ENCODE measurements at regions not wholly inside any gene's neighbourhood (a gene's known extent, or its start where the extent isn't known, plus 50 kb on each side); places are given as distances from the start of the nearest gene placed in this dataset.

DNA sequence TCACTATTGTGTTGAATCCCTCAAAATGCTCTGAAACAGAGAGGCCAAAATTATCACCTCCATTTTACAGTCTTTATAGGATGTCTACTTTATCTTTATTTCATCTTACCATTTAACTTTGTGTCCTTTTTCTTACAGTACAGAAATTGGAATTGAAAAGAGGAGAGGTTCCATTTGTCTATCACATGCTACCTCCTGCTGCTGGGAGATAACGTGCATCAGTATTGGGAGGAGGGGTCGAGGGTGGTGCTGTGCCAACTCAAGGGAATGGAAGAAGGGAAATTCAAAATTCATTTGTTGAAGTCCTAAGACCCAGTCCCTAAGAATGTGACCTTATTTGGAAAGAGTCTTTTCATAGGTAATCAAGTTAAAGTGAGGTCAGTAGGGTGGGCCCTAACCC lies 85.3 kb downstream of the HHIPL2 start:
- TF ChIP-seq, protein P1, sequence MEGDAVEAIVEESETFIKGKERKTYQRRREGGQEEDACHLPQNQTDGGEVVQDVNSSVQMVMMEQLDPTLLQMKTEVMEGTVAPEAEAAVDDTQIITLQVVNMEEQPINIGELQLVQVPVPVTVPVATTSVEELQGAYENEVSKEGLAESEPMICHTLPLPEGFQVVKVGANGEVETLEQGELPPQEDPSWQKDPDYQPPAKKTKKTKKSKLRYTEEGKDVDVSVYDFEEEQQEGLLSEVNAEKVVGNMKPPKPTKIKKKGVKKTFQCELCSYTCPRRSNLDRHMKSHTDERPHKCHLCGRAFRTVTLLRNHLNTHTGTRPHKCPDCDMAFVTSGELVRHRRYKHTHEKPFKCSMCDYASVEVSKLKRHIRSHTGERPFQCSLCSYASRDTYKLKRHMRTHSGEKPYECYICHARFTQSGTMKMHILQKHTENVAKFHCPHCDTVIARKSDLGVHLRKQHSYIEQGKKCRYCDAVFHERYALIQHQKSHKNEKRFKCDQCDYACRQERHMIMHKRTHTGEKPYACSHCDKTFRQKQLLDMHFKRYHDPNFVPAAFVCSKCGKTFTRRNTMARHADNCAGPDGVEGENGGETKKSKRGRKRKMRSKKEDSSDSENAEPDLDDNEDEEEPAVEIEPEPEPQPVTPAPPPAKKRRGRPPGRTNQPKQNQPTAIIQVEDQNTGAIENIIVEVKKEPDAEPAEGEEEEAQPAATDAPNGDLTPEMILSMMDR (IDR thresholded peaks at IDR 0.05; ENCODE audit: borderline replicate concordance): no peak
- intact Hi-C loops (cut with micrococcal nuclease): no loop called here
- no peak for DNase-seq

DNA sequence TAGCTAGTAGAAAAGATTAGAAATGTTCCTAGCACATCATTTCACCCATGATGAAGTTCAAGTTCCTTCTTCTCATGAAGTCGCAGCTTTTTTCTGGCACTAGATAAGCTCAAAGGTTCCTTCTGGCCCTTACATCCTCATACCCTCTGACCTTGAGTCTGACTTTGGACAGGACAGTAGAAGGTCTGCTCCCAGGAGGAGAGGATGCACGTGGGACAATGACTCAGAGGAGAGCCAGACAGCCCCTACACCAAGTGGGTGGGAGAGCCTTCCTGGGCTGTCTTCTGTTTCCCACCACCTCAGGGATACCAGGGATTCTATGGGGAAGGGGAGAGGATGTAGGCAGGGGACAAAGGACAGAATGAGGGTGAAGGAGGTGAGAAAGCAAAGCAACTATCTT lies 86.0 kb downstream of the HHIPL2 start:
- no peak for DNase-seq
- TF ChIP-seq, protein P1 (IDR thresholded peaks at IDR 0.05; ENCODE audit: borderline replicate concordance): no peak
- H3K27me3 ChIP-seq (ENCODE audit: low read depth): no peaks in the 10 kb centered on the region
- H3K9me3 ChIP-seq (replicated peaks): peaks cover 16% of the 10 kb centered on the region
- H3K4me3 ChIP-seq: no peak overlapping the region
- H3K36me3 ChIP-seq: no peaks in the 10 kb centered on the region
- H3K27ac ChIP-seq (replicated peaks): no peak overlapping the region
- H3K4me1 ChIP-seq: peaks cover 12% of the 10 kb centered on the region
- intact Hi-C loops (cut with micrococcal nuclease): no loop called here

More for the DNA sequence above, 85.3 kb downstream of the HHIPL2 start:
- Histone ChIP-seq H3K4me1 (peaks cover 12% of the 10 kb centered on the region), H3K27ac (replicated peaks) (no peak overlapping the region), H3K9me3 (replicated peaks) (peaks cover 9% of the 10 kb centered on the region), H3K36me3 (no peaks in the 10 kb centered on the region), H3K27me3 (ENCODE audit: low read depth) (no peaks in the 10 kb centered on the region), H3K4me3 (no peak overlapping the region)

DNA sequence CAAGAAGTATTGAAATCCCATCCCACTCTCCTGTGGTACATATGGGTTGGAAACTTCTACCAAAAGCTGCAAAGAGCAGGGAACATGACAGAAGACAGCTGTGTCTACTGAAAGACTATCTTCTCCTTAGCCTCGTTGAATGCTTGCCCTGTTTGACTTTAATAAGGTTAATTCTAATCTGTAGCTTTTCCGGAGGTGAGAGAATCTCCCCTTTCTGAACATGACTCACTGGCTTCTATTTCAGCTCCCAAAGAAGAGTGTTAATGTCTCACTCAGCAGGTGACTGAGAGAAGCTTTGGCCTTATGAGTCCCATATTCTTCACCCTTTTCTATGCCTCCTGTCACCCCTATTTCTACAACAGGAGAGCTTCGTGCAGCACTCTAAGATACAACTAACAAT lies 88.3 kb downstream of the HHIPL2 start:
- no peak overlapping the region for H3K4me3 ChIP-seq
- no peak overlapping the region for H3K27ac ChIP-seq (replicated peaks)
- intact Hi-C loops (cut with micrococcal nuclease): loop anchor here (10.0 kb wide), 2 partner anchors 365 to 985 kb away; no protein-coding TSS in a partner anchor
- TF ChIP-seq, protein P1 (IDR thresholded peaks at IDR 0.05; ENCODE audit: borderline replicate concordance): no peak
- no peaks in the 10 kb centered on the region for H3K27me3 ChIP-seq (ENCODE audit: low read depth)
- peaks cover 12% of the 10 kb centered on the region for H3K4me1 ChIP-seq
- DNase-seq: no peak
- peaks cover 17% of the 10 kb centered on the region for H3K9me3 ChIP-seq (replicated peaks)
- H3K36me3 ChIP-seq: no peaks in the 10 kb centered on the region

DNA sequence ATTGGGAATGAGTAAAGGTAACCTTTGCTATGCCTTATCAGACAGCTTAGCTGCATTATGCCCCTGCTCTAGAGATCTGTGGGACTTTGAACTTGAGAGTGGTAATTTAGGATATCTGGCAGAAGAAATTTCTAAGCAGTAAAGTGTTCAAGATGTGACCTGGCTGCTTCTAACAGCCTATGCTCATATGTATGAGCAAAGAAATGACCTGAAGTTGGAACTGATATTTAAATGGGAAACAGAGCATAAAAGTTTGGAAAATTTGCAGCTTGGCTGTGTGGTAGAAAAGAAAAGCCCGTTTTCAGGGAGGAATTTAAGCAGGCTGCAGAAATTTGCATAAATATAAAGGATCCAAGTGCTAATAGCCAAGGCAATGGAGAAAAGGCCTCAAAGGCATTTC lies 90.4 kb downstream of the HHIPL2 start:
- intact Hi-C loops (cut with micrococcal nuclease): loop anchor here (10.0 kb wide), 2 partner anchors 363 to 983 kb away; no protein-coding TSS in a partner anchor
- TF ChIP-seq, protein P1 (IDR thresholded peaks at IDR 0.05; ENCODE audit: borderline replicate concordance): no peak

DNA sequence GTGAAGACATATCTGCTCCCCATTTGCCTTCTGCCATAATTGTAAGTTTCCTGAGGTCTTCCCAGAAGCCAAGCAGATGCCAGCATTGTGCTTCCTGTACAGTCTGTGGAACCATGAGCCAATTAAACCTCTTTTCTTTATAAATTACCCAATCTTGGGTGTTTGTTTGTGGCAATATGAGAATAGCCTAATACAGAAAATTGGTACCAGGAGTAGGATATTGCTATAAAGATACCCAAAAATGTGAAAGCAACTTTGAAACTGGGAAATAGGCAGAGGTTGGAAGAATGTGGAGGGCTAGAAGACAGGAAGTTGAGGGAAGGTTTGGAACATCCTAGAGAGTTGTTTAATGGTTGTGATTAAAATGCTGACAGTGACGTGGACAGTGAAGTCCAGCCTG lies 90.8 kb downstream of the HHIPL2 start:
- Histone ChIP-seq H3K27me3 (ENCODE audit: low read depth) (no peaks in the 10 kb centered on the region), H3K4me3 (no peak overlapping the region), H3K4me1 (peaks cover 13% of the 10 kb centered on the region), H3K36me3 (no peaks in the 10 kb centered on the region), H3K27ac (replicated peaks) (no peak overlapping the region), H3K9me3 (replicated peaks) (peaks cover 17% of the 10 kb centered on the region)
- intact Hi-C loops (cut with micrococcal nuclease): loop anchor here (10.0 kb wide), 2 partner anchors 362 to 982 kb away; no protein-coding TSS in a partner anchor
- no peak for DNase-seq
- TF ChIP-seq, protein P1 (IDR thresholded peaks at IDR 0.05; ENCODE audit: borderline replicate concordance): no peak

More for the DNA sequence above, 90.4 kb downstream of the HHIPL2 start:
- H3K4me1 ChIP-seq: peaks cover 13% of the 10 kb centered on the region
- no peak overlapping the region for H3K27ac ChIP-seq (replicated peaks)
- no peak for DNase-seq
- H3K27me3 ChIP-seq (ENCODE audit: low read depth): no peaks in the 10 kb centered on the region
- no peak overlapping the region for H3K4me3 ChIP-seq
- peaks cover 17% of the 10 kb centered on the region for H3K9me3 ChIP-seq (replicated peaks)
- H3K36me3 ChIP-seq: no peaks in the 10 kb centered on the region
